Activated naive CD4-positive, alpha-beta T cell treated with anti-CD3 and anti-CD28 coated beads for 36 hours (primary cell): ENCODE measurements at regions not wholly inside any gene's neighbourhood (a gene's known extent, or its start where the extent isn't known, plus 50 kb on each side); places are given as distances from the start of the nearest gene placed in this dataset.

ENCODE experiments used
- CTCF ChIA-PET: fragments of 350-600 bp; sonication (Branson Sonifier 250); formaldehyde crosslinking; loops from one replicate; lab custom pipeline; 2021; ENCODE audit warnings: antibody characterized with exemption; lab: Charles Lee
- DNase-seq: peaks from one replicate; pipeline ENCODE4 v3.0.0-alpha.2; 2020
- H3K27ac Mint-ChIP-seq: one replicate; pipeline ENCODE4 v1.8.0; 2021; ENCODE audit warnings: mild to moderate bottlenecking, mixed read lengths
- H3K27me3 Mint-ChIP-seq: one replicate; pipeline ENCODE4 v1.8.0; 2021; ENCODE audit warnings: low read depth, mixed read lengths
- H3K36me3 Mint-ChIP-seq: one replicate; pipeline ENCODE4 v1.8.0; 2021; ENCODE audit warnings: low read depth, mixed read lengths
- H3K4me1 Mint-ChIP-seq: one replicate; pipeline ENCODE4 v1.8.0; 2021; ENCODE audit warnings: low read depth, mixed read lengths
- H3K4me3 Mint-ChIP-seq: one replicate; pipeline ENCODE4 v1.8.0; 2021; ENCODE audit warnings: mild to moderate bottlenecking, moderate library complexity, mixed read lengths
- H3K9me3 Mint-ChIP-seq: one replicate; pipeline ENCODE4 v1.8.0; 2021; ENCODE audit warnings: mixed read lengths
- intact Hi-C: fragments of 100-400 bp; cut with micrococcal nuclease; formaldehyde crosslinking; loops from one replicate; pipeline ENCODE4 v1.15.1; 2023

GRCh38 chr10:57465155-57465554 is 802.5 kb downstream of the IPMK start:
- no peak overlapping the region for H3K27ac Mint-ChIP-seq
- H3K4me3 Mint-ChIP-seq, result no peak overlapping the region
- no peaks in the 10 kb centered on the region for H3K36me3 Mint-ChIP-seq
- no peaks in the 10 kb centered on the region for H3K27me3 Mint-ChIP-seq
- H3K4me1 Mint-ChIP-seq, result no peaks in the 10 kb centered on the region
- intact Hi-C loops, result no loop called here
- no peaks in the 10 kb centered on the region for H3K9me3 Mint-ChIP-seq
- no peak for DNase-seq
- CTCF ChIA-PET, result no interaction called here

DNA sequence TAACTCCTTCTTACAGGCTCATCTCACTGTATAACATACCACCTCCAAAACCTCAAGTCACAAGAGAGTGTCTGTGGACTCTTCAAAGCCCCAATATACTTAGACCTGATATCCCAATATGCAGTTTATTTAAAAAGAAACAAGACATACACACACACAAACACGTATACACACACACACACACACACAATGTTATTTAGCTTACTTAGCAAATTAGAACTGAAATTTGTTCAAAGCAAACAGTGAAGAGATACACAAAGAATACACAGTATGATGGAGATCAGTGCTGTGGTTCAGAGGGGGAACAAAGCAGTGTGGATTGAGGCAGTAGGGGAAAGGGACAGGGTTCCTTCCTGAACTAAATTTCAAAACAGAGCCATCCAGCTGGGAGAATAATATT is 807.2 kb downstream of the IPMK start:
- intact Hi-C loops, result loop anchor here (5.0 kb wide), 1 partner anchor 1067 kb away; no protein-coding TSS in a partner anchor
- Mint-ChIP-seq H3K36me3 (no peaks in the 10 kb centered on the region), H3K9me3 (peaks cover 3% of the 10 kb centered on the region), H3K27ac (no peak overlapping the region), H3K27me3 (no peaks in the 10 kb centered on the region), H3K4me3 (no peak overlapping the region), H3K4me1 (no peaks in the 10 kb centered on the region)
- no peak for DNase-seq
- CTCF ChIA-PET, result no interaction called here

DNA sequence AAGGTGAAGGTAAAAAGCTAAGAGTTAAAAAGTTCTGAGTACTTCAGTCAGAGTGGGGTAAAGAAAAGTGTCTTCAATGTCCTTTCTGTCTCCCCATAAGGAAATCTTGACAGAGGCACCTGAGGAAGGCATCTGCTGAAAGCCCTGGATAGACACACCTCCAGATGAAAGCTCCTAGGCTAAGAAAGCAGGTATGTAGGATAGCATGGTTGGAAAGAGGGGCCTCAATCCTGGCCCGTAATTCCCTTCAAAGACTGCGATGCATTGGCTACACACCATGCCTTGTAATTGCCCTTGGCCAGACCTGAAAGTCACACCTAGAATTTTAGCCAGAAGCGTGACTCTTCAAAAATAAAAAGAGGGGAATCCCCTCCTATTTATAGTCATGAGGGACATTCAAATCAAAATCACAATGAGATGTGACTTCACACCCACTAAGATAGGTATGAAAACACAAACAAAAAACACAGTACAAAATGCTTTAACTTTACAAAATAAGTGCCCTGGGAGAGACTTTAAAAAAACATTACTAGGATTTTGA is 809.7 kb downstream of the IPMK start:
- Mint-ChIP-seq H3K36me3 (no peaks in the 10 kb centered on the region), H3K27me3 (no peaks in the 10 kb centered on the region), H3K27ac (no peak overlapping the region), H3K4me3 (no peak overlapping the region), H3K9me3 (peaks cover 4% of the 10 kb centered on the region), H3K4me1 (no peaks in the 10 kb centered on the region)
- no peak for DNase-seq
- CTCF ChIA-PET, result interaction anchor here (0.6 kb wide), 1 partner anchor 14 kb away, joined by 4 read pairs; no protein-coding TSS in a partner anchor
- intact Hi-C loops, result no loop called here

GRCh38 chr10:57430376-57430775 is 837.3 kb downstream of the IPMK start:
- no peak for DNase-seq
- H3K4me3 Mint-ChIP-seq, result no peak overlapping the region
- no peak overlapping the region for H3K27ac Mint-ChIP-seq
- CTCF ChIA-PET, result no interaction called here
- no peaks in the 10 kb centered on the region for H3K4me1 Mint-ChIP-seq
- intact Hi-C loops, result no loop called here
- H3K27me3 Mint-ChIP-seq, result no peaks in the 10 kb centered on the region
- H3K36me3 Mint-ChIP-seq, result no peaks in the 10 kb centered on the region
- peaks cover 2% of the 10 kb centered on the region for H3K9me3 Mint-ChIP-seq

DNA sequence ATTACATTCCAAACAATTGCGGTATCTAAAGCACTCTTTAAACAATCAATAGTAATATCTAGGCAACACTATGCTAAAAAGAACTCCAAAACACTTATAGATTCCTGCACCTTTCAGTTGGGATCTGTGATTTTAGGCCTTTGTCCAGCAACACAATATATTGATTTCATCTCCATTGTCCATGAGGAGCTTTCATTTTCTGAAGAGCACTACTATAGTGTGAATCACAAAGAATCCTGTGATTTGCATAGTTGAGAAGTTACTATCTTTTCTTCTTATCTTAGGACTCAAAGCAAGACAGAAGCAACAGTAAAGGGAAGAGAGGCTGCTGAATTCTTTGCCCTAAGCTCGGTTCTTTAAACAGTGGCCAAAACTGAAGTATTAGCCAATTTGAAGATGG is 846.8 kb downstream of the IPMK start:
- no peak for DNase-seq
- no peak overlapping the region for H3K4me3 Mint-ChIP-seq
- H3K4me1 Mint-ChIP-seq, result no peaks in the 10 kb centered on the region
- intact Hi-C loops, result no loop called here
- no peaks in the 10 kb centered on the region for H3K36me3 Mint-ChIP-seq
- peaks cover 3% of the 10 kb centered on the region for H3K9me3 Mint-ChIP-seq
- no peak overlapping the region for H3K27ac Mint-ChIP-seq
- H3K27me3 Mint-ChIP-seq, result no peaks in the 10 kb centered on the region
- CTCF ChIA-PET, result no interaction called here

- Mint-ChIP-seq H3K9me3 (peaks cover 3% of the 10 kb centered on the region), H3K27me3 (no peaks in the 10 kb centered on the region), H3K4me3 (no peak overlapping the region), H3K27ac (no peak overlapping the region), H3K36me3 (no peaks in the 10 kb centered on the region), H3K4me1 (no peaks in the 10 kb centered on the region)
- CTCF ChIA-PET, result no interaction called here
- intact Hi-C loops, result no loop called here
- DNase-seq, result no peak
These were observed 849.2 kb downstream of the IPMK start for GRCh38 chr10:57418476-57418875.

DNA sequence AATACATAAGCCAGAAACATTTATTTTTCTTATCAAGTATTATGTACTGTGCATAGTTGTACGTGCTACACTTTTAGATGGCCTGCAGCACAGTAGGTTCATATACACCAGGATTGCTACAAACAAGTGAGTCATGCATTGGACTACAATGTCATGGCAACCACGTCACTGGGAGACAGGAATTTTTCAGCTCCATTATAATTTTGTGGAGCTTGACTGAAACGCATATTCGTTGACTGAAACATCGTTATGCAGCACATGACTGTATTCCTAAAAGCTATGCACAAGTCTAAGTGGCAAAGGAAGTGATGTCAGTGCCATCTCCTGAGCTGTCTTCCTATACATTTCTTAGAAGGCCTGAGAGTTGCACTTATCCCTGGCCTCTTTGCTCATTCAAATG is 871.8 kb downstream of the IPMK start:
- Mint-ChIP-seq H3K9me3 (no peaks in the 10 kb centered on the region), H3K27me3 (no peaks in the 10 kb centered on the region), H3K36me3 (no peaks in the 10 kb centered on the region), H3K27ac (no peak overlapping the region), H3K4me3 (no peak overlapping the region), H3K4me1 (no peaks in the 10 kb centered on the region)
- CTCF ChIA-PET, result no interaction called here
- DNase-seq, result no peak
- intact Hi-C loops, result no loop called here

DNA sequence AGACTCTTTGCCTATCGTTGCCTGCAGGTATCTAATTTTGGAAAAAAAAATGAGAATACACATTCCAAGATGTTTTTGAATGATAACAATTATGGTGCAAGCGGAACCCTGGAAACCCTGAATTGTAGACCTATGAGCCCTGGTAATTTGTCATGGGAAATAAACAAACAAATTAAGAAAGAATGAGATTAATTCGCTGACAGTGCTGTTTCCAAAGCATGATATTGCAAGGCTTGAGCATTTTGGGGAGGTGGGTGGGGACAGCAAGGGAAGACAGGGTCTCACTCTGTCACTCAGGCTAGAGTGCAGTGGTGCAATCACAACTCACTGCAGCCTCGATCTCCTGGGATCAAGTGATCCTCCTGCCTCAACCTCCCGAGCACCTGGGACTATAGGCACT is 900.3 kb downstream of the IPMK start:
- DNase-seq, result no peak
- CTCF ChIA-PET, result no interaction called here
- Mint-ChIP-seq H3K9me3 (peaks cover 1% of the 10 kb centered on the region), H3K36me3 (no peaks in the 10 kb centered on the region), H3K27ac (no peak overlapping the region), H3K4me1 (no peaks in the 10 kb centered on the region), H3K27me3 (no peaks in the 10 kb centered on the region), H3K4me3 (no peak overlapping the region)
- intact Hi-C loops, result no loop called here

GRCh38 chr10:57362811-57363210 is 904.9 kb downstream of the IPMK start:
- DNase-seq, result no peak
- Mint-ChIP-seq H3K4me1 (no peaks in the 10 kb centered on the region), H3K9me3 (no peaks in the 10 kb centered on the region), H3K4me3 (no peak overlapping the region), H3K27ac (no peak overlapping the region), H3K27me3 (no peaks in the 10 kb centered on the region), H3K36me3 (no peaks in the 10 kb centered on the region)
- CTCF ChIA-PET, result no interaction called here
- intact Hi-C loops, result no loop called here

GRCh38 chr10:57353403-57354003 is 914.2 kb downstream of the IPMK start:
- DNase-seq, result no peak

DNA sequence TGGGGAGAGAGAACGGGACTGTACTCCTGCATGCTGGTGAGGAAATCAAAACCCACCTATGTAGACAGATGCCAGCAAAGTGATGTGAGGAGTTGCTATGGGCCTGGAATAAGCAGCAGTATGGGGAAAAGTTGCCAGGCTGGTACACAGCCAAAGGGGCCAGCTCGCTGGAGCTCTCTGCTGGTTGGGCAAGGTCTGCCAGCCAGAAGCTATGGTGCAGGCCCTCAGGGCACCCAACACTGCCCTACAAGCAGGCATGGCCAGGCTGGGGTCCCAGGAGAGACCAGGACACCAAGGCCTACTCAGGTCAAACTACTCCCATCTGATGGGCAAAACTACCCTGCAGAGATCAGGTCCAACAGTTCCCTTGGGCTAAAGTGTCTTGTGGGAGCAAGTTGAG is 916.6 kb downstream of the IPMK start:
- peaks cover 5% of the 10 kb centered on the region for H3K9me3 Mint-ChIP-seq
- no peaks in the 10 kb centered on the region for H3K4me1 Mint-ChIP-seq
- intact Hi-C loops, result no loop called here
- no peaks in the 10 kb centered on the region for H3K27me3 Mint-ChIP-seq
- H3K27ac Mint-ChIP-seq, result no peak overlapping the region
- DNase-seq, result no peak
- H3K4me3 Mint-ChIP-seq, result no peak overlapping the region
- H3K36me3 Mint-ChIP-seq, result no peaks in the 10 kb centered on the region
- CTCF ChIA-PET, result no interaction called here

More at GRCh38 chr10:57353403-57354003, 914.2 kb downstream of the IPMK start:
- intact Hi-C loops, result no loop called here
- Mint-ChIP-seq H3K27me3 (no peaks in the 10 kb centered on the region), H3K4me3 (no peak overlapping the region), H3K9me3 (peaks cover 4% of the 10 kb centered on the region), H3K36me3 (no peaks in the 10 kb centered on the region), H3K4me1 (no peaks in the 10 kb centered on the region), H3K27ac (no peak overlapping the region)
- CTCF ChIA-PET, result no interaction called here

DNA sequence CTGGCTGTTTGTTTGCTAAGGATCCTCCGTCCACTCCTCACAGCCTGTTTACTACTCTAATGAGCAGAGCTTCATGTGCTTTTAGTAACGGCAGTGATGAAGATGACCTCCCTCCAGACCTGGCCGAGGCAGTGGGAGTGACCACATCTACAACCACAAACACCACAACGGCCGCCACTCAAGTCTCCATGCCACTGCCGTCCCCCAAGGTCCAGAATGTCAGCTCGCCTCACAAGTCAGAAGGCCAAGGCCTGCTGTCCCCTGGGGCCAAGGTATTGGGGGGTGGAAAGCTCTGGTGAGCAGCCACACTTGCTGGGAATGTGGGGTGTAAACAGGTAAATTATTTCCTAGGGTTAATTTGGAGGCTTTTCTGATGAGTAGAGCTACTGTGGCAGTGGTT is 926.4 kb downstream of the IPMK start:
- peaks cover 2% of the 10 kb centered on the region for H3K36me3 Mint-ChIP-seq
- H3K9me3 Mint-ChIP-seq, result peaks cover 17% of the 10 kb centered on the region
- intact Hi-C loops, result no loop called here
- DNase-seq, result no peak
- no peaks in the 10 kb centered on the region for H3K27me3 Mint-ChIP-seq
- CTCF ChIA-PET, result interaction anchor here (1.1 to 1.4 kb wide), 2 partner anchors 317 to 812 kb away, joined by 4 read pairs; no protein-coding TSS in a partner anchor
- no peaks in the 10 kb centered on the region for H3K4me1 Mint-ChIP-seq
- no peak overlapping the region for H3K27ac Mint-ChIP-seq
- H3K4me3 Mint-ChIP-seq, result no peak overlapping the region

DNA sequence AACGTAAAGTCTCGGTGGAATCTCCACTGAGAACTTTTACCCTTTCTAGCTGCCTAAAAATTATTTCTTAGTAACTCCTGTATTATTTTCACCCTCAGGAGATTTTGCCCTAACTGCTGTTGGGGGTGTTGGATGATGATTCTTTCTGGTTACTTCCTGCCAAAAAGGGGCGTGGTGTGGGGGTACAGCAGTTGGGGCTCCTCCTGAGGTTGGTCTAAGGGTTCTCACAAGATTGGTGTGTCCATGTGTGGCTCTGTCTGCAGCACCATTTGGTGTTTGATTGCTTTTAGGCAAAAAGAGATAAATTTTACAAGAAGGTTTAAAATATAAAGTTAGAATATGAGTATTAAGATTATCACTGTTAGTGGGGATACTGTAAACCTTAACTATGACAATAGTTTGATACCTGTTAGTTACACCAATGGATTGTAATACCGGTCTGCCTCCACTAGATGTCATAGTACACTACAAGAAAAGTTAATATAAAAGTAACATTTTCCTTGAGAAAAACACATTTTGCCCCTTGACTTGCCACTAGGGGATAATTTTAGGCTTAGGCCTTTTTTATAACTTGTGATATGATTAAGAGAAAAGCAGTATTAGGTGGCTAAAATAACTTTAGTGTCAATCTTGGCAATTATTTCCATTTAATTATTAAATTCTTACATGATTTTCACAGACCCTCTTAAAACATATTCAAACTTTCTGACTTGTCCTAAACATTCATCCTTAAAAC is 928.7 kb downstream of the IPMK start:
- intact Hi-C loops, result loop anchor here (1.0 to 5.0 kb wide), 4 partner anchors 253 to 813 kb away; no protein-coding TSS in a partner anchor

More for the DNA sequence above, 928.7 kb downstream of the IPMK start:
- Mint-ChIP-seq H3K4me3 (no peak overlapping the region), H3K36me3 (no peaks in the 10 kb centered on the region), H3K27ac (no peak overlapping the region), H3K9me3 (peaks cover 12% of the 10 kb centered on the region), H3K27me3 (no peaks in the 10 kb centered on the region), H3K4me1 (no peaks in the 10 kb centered on the region)
- peak; percentile 4 for DNase-seq
- CTCF ChIA-PET, result interaction anchor here (0.7 to 1.2 kb wide), 2 partner anchors 318 to 1679 kb away, joined by 3 read pairs; no protein-coding TSS in a partner anchor
